Keratinocyte (primary cell): ENCODE measurements at regions not wholly inside any gene's neighbourhood (a gene's known extent, or its start where the extent isn't known, plus 50 kb on each side); places are given as distances from the start of the nearest gene placed in this dataset.

ENCODE experiments used
- DNase-seq: peaks from one replicate; pipeline ENCODE4 v3.0.0-alpha.2; 2011; ENCODE audit warnings: low read depth, missing footprints, low spot score
- FAIRE-seq: peaks from 2 replicates; lab custom pipeline; 2011; peaks lifted over from hg19 to GRCh38; lab: Jason Lieb, UNC
- H2AFZ ChIP-seq: 2 replicates; pipeline ENCODE4 v1.6.0; 2012; ENCODE audit warnings: low read length, control low read depth, inconsistent platforms; ENCODE audit not compliant: control insufficient read depth
- H3K27ac ChIP-seq: 2 replicates; pipeline ENCODE4 v1.5.1; 2011; ENCODE audit warnings: low read length; ENCODE audit not compliant: control insufficient read depth, insufficient read depth
- H3K27me3 ChIP-seq: 3 replicates; pipeline ENCODE4 v1.6.0; 2011; ENCODE audit warnings: low read length; ENCODE audit not compliant: control insufficient read depth, insufficient read depth; ENCODE audit errors: extremely low read depth
- H3K36me3 ChIP-seq, 2 experiments: 2 replicates in 1 of 2; 3 replicates in 1 of 2; pipeline ENCODE4 v1.5.1; 2011; ENCODE audit warnings: low read length in 2 of 2, mild to moderate bottlenecking in 1 of 2; ENCODE audit not compliant: control insufficient read depth in 2 of 2, insufficient read depth in 2 of 2; ENCODE audit errors: extremely low read depth in 1 of 2
- H3K4me1 ChIP-seq: 3 replicates; pipeline ENCODE4 v1.5.1; 2011; ENCODE audit warnings: low read length; ENCODE audit not compliant: control insufficient read depth, insufficient read depth; ENCODE audit errors: extremely low read depth
- H3K4me2 ChIP-seq: 3 replicates; pipeline ENCODE4 v1.6.0; 2011; ENCODE audit warnings: low read depth, low read length; ENCODE audit not compliant: control insufficient read depth, insufficient read depth; ENCODE audit errors: extremely low read depth
- H3K4me3 ChIP-seq, 3 experiments: fragments of 200-600 bp in 1 of 3; sonication (generic) in 1 of 3; 2 replicates in 2 of 3; 3 replicates in 1 of 3; pipeline ENCODE4 v1.5.1; 2011 to 2016; ENCODE audit warnings: low read length in 3 of 3, mild to moderate bottlenecking in 3 of 3, control low read depth in 2 of 3, inconsistent platforms in 1 of 3, low read depth in 1 of 3, mixed read lengths in 1 of 3, mixed run types in 1 of 3, moderate library complexity in 1 of 3; ENCODE audit not compliant: control insufficient read depth in 2 of 3, insufficient read depth in 2 of 3; ENCODE audit errors: extremely low read depth in 1 of 3
- H3K79me2 ChIP-seq: 2 replicates; pipeline ENCODE4 v1.6.0; 2012; ENCODE audit warnings: low read length; ENCODE audit not compliant: control insufficient read depth, insufficient read depth
- H3K9ac ChIP-seq: 3 replicates; pipeline ENCODE4 v1.6.0; 2011; ENCODE audit warnings: low read length; ENCODE audit not compliant: control insufficient read depth, insufficient read depth; ENCODE audit errors: extremely low read depth
- H3K9me1 ChIP-seq: 3 replicates; pipeline ENCODE4 v1.6.0; 2011; ENCODE audit warnings: low read length; ENCODE audit not compliant: control insufficient read depth, insufficient read depth; ENCODE audit errors: extremely low read depth
- H3K9me3 ChIP-seq: 2 replicates; pipeline ENCODE4 v1.5.1; 2012; ENCODE audit warnings: low read depth, low read length; ENCODE audit not compliant: control insufficient read depth
- H4K20me1 ChIP-seq: 3 replicates; pipeline ENCODE4 v1.6.0; 2011; ENCODE audit warnings: low read length; ENCODE audit not compliant: control insufficient read depth, insufficient read depth; ENCODE audit errors: extremely low read depth
- CTCF ChIP-seq, 3 experiments: IDR thresholded peaks in 1 of 3; conservative IDR thresholded peaks in 1 of 3; optimal IDR thresholded peaks in 1 of 3; 2 replicates in 2 of 3; 3 replicates in 1 of 3; pipeline versions ENCODE3 to v1.5.1; 2011; ENCODE audit warnings: low read length in 3 of 3, mild to moderate bottlenecking in 3 of 3, moderate library complexity in 2 of 3, control low read depth in 1 of 3, inconsistent platforms in 1 of 3; ENCODE audit not compliant: insufficient read depth in 2 of 3; ENCODE audit errors: extremely low read depth in 1 of 3
- EZH2 ChIP-seq: IDR thresholded peaks from one replicate; pipeline ENCODE4 v1.6.1; 2012; ENCODE audit warnings: inconsistent platforms, mild to moderate bottlenecking, low read length, moderate library complexity
- dilution Hi-C: fragments of 300-500 bp; cut with MboI; formaldehyde crosslinking; loops from one replicate; pipeline ENCODE4 v1.7.0; 2020; ENCODE audit warnings: low sequenced_read_pairs; ENCODE audit not compliant: extremely low pct_ligation_motif_present

GRCh38 chr16:17970157-17970765 lies 366.3 kb downstream of the NPIPA8 start:
- H2AFZ ChIP-seq: no peak overlapping the region
- no peaks in the 10 kb centered on the region for H3K4me1 ChIP-seq
- TF ChIP-seq CTCF (optimal IDR thresholded peaks at IDR 0.05 in 1 of 3, IDR thresholded peaks at IDR 0.05 in 1 of 3, conservative IDR thresholded peaks at IDR 0.05 in 1 of 3; ENCODE audit: extremely low read depth in 1 of 3, insufficient read depth in 2 of 3, low read length in 3 of 3) (no peak), EZH2 (no peak)
- no peaks in the 10 kb centered on the region for H4K20me1 ChIP-seq
- H3K36me3 ChIP-seq: no peaks in the 10 kb centered on the region
- H3K27ac ChIP-seq: no peak overlapping the region
- DNase-seq (no peak), FAIRE-seq (no peak)
- no peaks in the 10 kb centered on the region for H3K9me1 ChIP-seq
- H3K4me2 ChIP-seq: no peak overlapping the region
- no peaks in the 10 kb centered on the region for H3K79me2 ChIP-seq
- H3K9me3 ChIP-seq: no peaks in the 10 kb centered on the region
- H3K4me3 ChIP-seq: no peak overlapping the region
- H3K9ac ChIP-seq: no peak overlapping the region
- dilution Hi-C loops: no loop called here
- H3K27me3 ChIP-seq: no peaks in the 10 kb centered on the region

- H3K4me2 ChIP-seq: no peak overlapping the region
- dilution Hi-C loops: no loop called here
- no peak overlapping the region for H3K4me3 ChIP-seq
- H3K4me1 ChIP-seq: no peaks in the 10 kb centered on the region
- H3K36me3 ChIP-seq: no peaks in the 10 kb centered on the region
- TF ChIP-seq CTCF (optimal IDR thresholded peaks at IDR 0.05 in 1 of 3, IDR thresholded peaks at IDR 0.05 in 1 of 3, conservative IDR thresholded peaks at IDR 0.05 in 1 of 3; ENCODE audit: extremely low read depth in 1 of 3, insufficient read depth in 2 of 3, low read length in 3 of 3) (no peak), EZH2 (no peak)
- H3K79me2 ChIP-seq: no peaks in the 10 kb centered on the region
- no peaks in the 10 kb centered on the region for H3K27me3 ChIP-seq
- H3K9me1 ChIP-seq: no peaks in the 10 kb centered on the region
- no peak overlapping the region for H2AFZ ChIP-seq
- FAIRE-seq: no peak
- H3K9ac ChIP-seq: no peak overlapping the region
- no peaks in the 10 kb centered on the region for H3K9me3 ChIP-seq
- H4K20me1 ChIP-seq: no peaks in the 10 kb centered on the region
- no peak for DNase-seq
- H3K27ac ChIP-seq: no peak overlapping the region
These were observed 371.2 kb downstream of the NPIPA8 start for GRCh38 chr16:17965133-17965900.
